HG03103 (cell line): ENCODE measurements at regions not wholly inside any gene's neighbourhood (a gene's known extent, or its start where the extent isn't known, plus 50 kb on each side); places are given as distances from the start of the nearest gene placed in this dataset.
A peak's percentile ranks its signal among the peaks of the same experiment; 100 is the strongest.

ENCODE experiments used
- ATAC-seq: cut with Tn5 transposase; IDR thresholded peaks from one replicate; pipeline ENCODE4 v1.9.1; 2021; ENCODE audit warnings: low read depth; ENCODE audit not compliant: unreplicated experiment

GRCh38 chr9:89655990-89656657, 51.3 kb downstream of the GADD45G start:
- no peak for ATAC-seq

GRCh38 chr9:89657295-89657694, 52.5 kb downstream of the GADD45G start:
- no peak for ATAC-seq

- peak; percentile 66 for ATAC-seq
Measured at GRCh38 chr9:89657765-89658164, 53.0 kb downstream of the GADD45G start.

- ATAC-seq, result no peak
Measured at GRCh38 chr9:89658401-89658800, 53.6 kb downstream of the GADD45G start.

GRCh38 chr9:89658931-89659330, 54.1 kb downstream of the GADD45G start:
- ATAC-seq, result no peak

- ATAC-seq, result no peak
Measured at GRCh38 chr9:89659473-89659872, 54.7 kb downstream of the GADD45G start.

GRCh38 chr9:89659891-89660685, 55.3 kb downstream of the GADD45G start:
- ATAC-seq, result no peak

- ATAC-seq, result no peak
Measured at GRCh38 chr9:89661391-89661949, 56.7 kb downstream of the GADD45G start.

GRCh38 chr9:89661956-89662717, 57.3 kb downstream of the GADD45G start:
- no peak for ATAC-seq

- no peak for ATAC-seq
Measured at GRCh38 chr9:89662718-89663613, 58.2 kb downstream of the GADD45G start.

GRCh38 chr9:89663614-89663970, 58.8 kb downstream of the GADD45G start:
- ATAC-seq, result no peak

- ATAC-seq, result no peak
Measured at GRCh38 chr9:89664010-89664409, 59.2 kb downstream of the GADD45G start.

- ATAC-seq, result no peak
Measured at GRCh38 chr9:89664896-89665329, 60.1 kb downstream of the GADD45G start.

- no peak for ATAC-seq
Measured at GRCh38 chr9:89666364-89666763, 61.6 kb downstream of the GADD45G start.

- ATAC-seq, result no peak
Measured at GRCh38 chr9:89666950-89667349, 62.1 kb downstream of the GADD45G start.

GRCh38 chr9:89667726-89668125, 62.9 kb downstream of the GADD45G start:
- no peak for ATAC-seq

- no peak for ATAC-seq
Measured at GRCh38 chr9:89668216-89668865, 63.5 kb downstream of the GADD45G start.

GRCh38 chr9:89668866-89669246, 64.0 kb downstream of the GADD45G start:
- no peak for ATAC-seq

- no peak for ATAC-seq
Measured at GRCh38 chr9:89669361-89669842, 64.6 kb downstream of the GADD45G start.
